ENCODE measurements at regions not wholly inside any gene's neighbourhood (a gene's known extent, or its start where the extent isn't known, plus 50 kb on each side); places are given as distances from the start of the nearest gene placed in this dataset.

GRCh38 chr16:65229191-65229662 is 107.4 kb upstream of the CDH11 start:
- CTCF ChIA-PET (ENCODE audit: unreplicated experiment), result no interaction called here

GRCh38 chr16:65227150-65227835 is 105.4 kb upstream of the CDH11 start:
- no peak overlapping the region for H3K4me2 ChIP-seq (ENCODE audit: low read length)
- no peak overlapping the region for H3K4me3 ChIP-seq (ENCODE audit: low read depth, low read length, poor library complexity, severe bottlenecking)
- H4K20me1 ChIP-seq (ENCODE audit: insufficient read depth, low read length), result no peaks in the 10 kb centered on the region
- no peak overlapping the region for H3K27ac ChIP-seq (ENCODE audit: low read depth, low read length, poor library complexity, severe bottlenecking)
- H3K79me2 ChIP-seq (ENCODE audit: insufficient read depth, low read depth, low read length), result no peaks in the 10 kb centered on the region
- DNase-seq (ENCODE audit: low spot score), result no peak
- H3K4me1 ChIP-seq (ENCODE audit: insufficient read depth, low read length, poor library complexity, severe bottlenecking), result no peaks in the 10 kb centered on the region
- H3K9me2 ChIP-seq (ENCODE audit: insufficient read depth, low read length), result no peaks in the 10 kb centered on the region
- CTCF ChIA-PET (ENCODE audit: unreplicated experiment), result no interaction called here
- intact Hi-C loops (cut with micrococcal nuclease; ENCODE audit: unreplicated experiment), result no loop called here
- TF ChIP-seq CTCF (conservative IDR thresholded peaks at IDR 0.05; ENCODE audit: low read length), result no peak
- no peak for TF ChIP-seq EZH2phosphoT487 (IDR thresholded peaks at IDR 0.05; ENCODE audit: borderline replicate concordance, low read depth, low read length)
- no peaks in the 10 kb centered on the region for H3K9me3 ChIP-seq (ENCODE audit: low read length)
- no peak overlapping the region for H2AFZ ChIP-seq (ENCODE audit: low read length)
- BruUV-seq (replicated peaks), result no TSS peak
- H3K36me3 ChIP-seq (ENCODE audit: insufficient read depth, low read length), result no peaks in the 10 kb centered on the region
- POLR2A ChIA-PET, result no interaction called here

More at GRCh38 chr16:65229191-65229662, 107.4 kb upstream of the CDH11 start:
- TF ChIP-seq CTCF (conservative IDR thresholded peaks at IDR 0.05; ENCODE audit: low read length), result no peak
- TF ChIP-seq EZH2phosphoT487 (IDR thresholded peaks at IDR 0.05; ENCODE audit: borderline replicate concordance, low read depth, low read length), result no peak
- POLR2A ChIA-PET, result no interaction called here
- no peak overlapping the region for H3K4me2 ChIP-seq (ENCODE audit: low read length)
- no TSS peak for BruUV-seq (replicated peaks)
- no peak overlapping the region for H3K4me3 ChIP-seq (ENCODE audit: low read depth, low read length, poor library complexity, severe bottlenecking)
- H3K27ac ChIP-seq (ENCODE audit: low read depth, low read length, poor library complexity, severe bottlenecking), result no peak overlapping the region
- no peaks in the 10 kb centered on the region for H4K20me1 ChIP-seq (ENCODE audit: insufficient read depth, low read length)
- no peaks in the 10 kb centered on the region for H3K36me3 ChIP-seq (ENCODE audit: insufficient read depth, low read length)
- no peaks in the 10 kb centered on the region for H3K79me2 ChIP-seq (ENCODE audit: insufficient read depth, low read depth, low read length)
- intact Hi-C loops (cut with micrococcal nuclease; ENCODE audit: unreplicated experiment), result no loop called here
- DNase-seq (ENCODE audit: low spot score), result no peak
- no peaks in the 10 kb centered on the region for H3K9me3 ChIP-seq (ENCODE audit: low read length)
- no peaks in the 10 kb centered on the region for H3K4me1 ChIP-seq (ENCODE audit: insufficient read depth, low read length, poor library complexity, severe bottlenecking)
- no peak overlapping the region for H2AFZ ChIP-seq (ENCODE audit: low read length)
- H3K9me2 ChIP-seq (ENCODE audit: insufficient read depth, low read length), result no peaks in the 10 kb centered on the region

- CTCF ChIA-PET (ENCODE audit: unreplicated experiment), result no interaction called here
- Histone ChIP-seq H3K27ac (ENCODE audit: low read depth, low read length, poor library complexity, severe bottlenecking) (no peak overlapping the region), H2AFZ (ENCODE audit: low read length) (no peak overlapping the region), H3K4me1 (ENCODE audit: insufficient read depth, low read length, poor library complexity, severe bottlenecking) (no peaks in the 10 kb centered on the region), H3K4me2 (ENCODE audit: low read length) (no peak overlapping the region), H3K79me2 (ENCODE audit: insufficient read depth, low read depth, low read length) (no peaks in the 10 kb centered on the region), H4K20me1 (ENCODE audit: insufficient read depth, low read length) (no peaks in the 10 kb centered on the region), H3K36me3 (ENCODE audit: insufficient read depth, low read length) (no peaks in the 10 kb centered on the region), H3K4me3 (ENCODE audit: low read depth, low read length, poor library complexity, severe bottlenecking) (no peak overlapping the region), H3K9me3 (ENCODE audit: low read length) (no peaks in the 10 kb centered on the region), H3K9me2 (ENCODE audit: insufficient read depth, low read length) (no peaks in the 10 kb centered on the region)
- DNase-seq (ENCODE audit: low spot score), result no peak
- POLR2A ChIA-PET, result no interaction called here
- no peak for TF ChIP-seq EZH2phosphoT487 (IDR thresholded peaks at IDR 0.05; ENCODE audit: borderline replicate concordance, low read depth, low read length)
- no peak for TF ChIP-seq CTCF (conservative IDR thresholded peaks at IDR 0.05; ENCODE audit: low read length)
- BruUV-seq (replicated peaks), result no TSS peak
- intact Hi-C loops (cut with micrococcal nuclease; ENCODE audit: unreplicated experiment), result no loop called here
Measured at GRCh38 chr16:65226077-65226476, 104.2 kb upstream of the CDH11 start.
